HG03159 (cell line): ENCODE measurements at regions not wholly inside any gene's neighbourhood (a gene's known extent, or its start where the extent isn't known, plus 50 kb on each side); places are given as distances from the start of the nearest gene placed in this dataset.
A peak's percentile ranks its signal among the peaks of the same experiment; 100 is the strongest.

ENCODE experiments used
- ATAC-seq: cut with Tn5 transposase; IDR thresholded peaks from one replicate; pipeline ENCODE4 v1.9.1; 2021; ENCODE audit warnings: mild to moderate bottlenecking, moderate library complexity; ENCODE audit not compliant: unreplicated experiment

- ATAC-seq: no peak
Measured at GRCh38 chr2:144285324-144285723, 234.6 kb downstream of the ZEB2 start.

- no peak for ATAC-seq
Measured at GRCh38 chr2:144281476-144281875, 238.4 kb downstream of the ZEB2 start.

- ATAC-seq: no peak
Measured at GRCh38 chr2:144280009-144280408, 239.9 kb downstream of the ZEB2 start.

- ATAC-seq: no peak
Measured at GRCh38 chr2:144279165-144279564, 240.8 kb downstream of the ZEB2 start.

GRCh38 chr2:144277622-144278354, 242.1 kb downstream of the ZEB2 start:
- ATAC-seq: no peak

- no peak for ATAC-seq
Measured at GRCh38 chr2:144275340-144275739, 244.6 kb downstream of the ZEB2 start.

- no peak for ATAC-seq
Measured at GRCh38 chr2:144274131-144274530, 245.8 kb downstream of the ZEB2 start.

GRCh38 chr2:144270951-144271350, 249.0 kb downstream of the ZEB2 start:
- no peak for ATAC-seq

- no peak for ATAC-seq
Measured at GRCh38 chr2:144268036-144268678, 251.8 kb downstream of the ZEB2 start.

GRCh38 chr2:144267239-144267638, 252.7 kb downstream of the ZEB2 start:
- ATAC-seq: peak; percentile 80

- no peak for ATAC-seq
Measured at GRCh38 chr2:144265654-144266053, 254.3 kb downstream of the ZEB2 start.

GRCh38 chr2:144261966-144262365, 258.0 kb downstream of the ZEB2 start:
- ATAC-seq: no peak

GRCh38 chr2:144261336-144261735, 258.6 kb downstream of the ZEB2 start:
- no peak for ATAC-seq

GRCh38 chr2:144259332-144259731, 260.6 kb downstream of the ZEB2 start:
- ATAC-seq: no peak

GRCh38 chr2:144258154-144258553, 261.8 kb downstream of the ZEB2 start:
- no peak for ATAC-seq

- ATAC-seq: no peak
Measured at GRCh38 chr2:144256996-144257707, 262.8 kb downstream of the ZEB2 start.

- ATAC-seq: no peak
Measured at GRCh38 chr2:144254342-144255235, 265.3 kb downstream of the ZEB2 start.

GRCh38 chr2:144253743-144254142, 266.2 kb downstream of the ZEB2 start:
- ATAC-seq: no peak

GRCh38 chr2:144252694-144253093, 267.2 kb downstream of the ZEB2 start:
- no peak for ATAC-seq

GRCh38 chr2:144249035-144249637, 270.8 kb downstream of the ZEB2 start:
- ATAC-seq: no peak
